ENCODE measurements at regions not wholly inside any gene's neighbourhood (a gene's known extent, or its start where the extent isn't known, plus 50 kb on each side); places are given as distances from the start of the nearest gene placed in this dataset.

DNA sequence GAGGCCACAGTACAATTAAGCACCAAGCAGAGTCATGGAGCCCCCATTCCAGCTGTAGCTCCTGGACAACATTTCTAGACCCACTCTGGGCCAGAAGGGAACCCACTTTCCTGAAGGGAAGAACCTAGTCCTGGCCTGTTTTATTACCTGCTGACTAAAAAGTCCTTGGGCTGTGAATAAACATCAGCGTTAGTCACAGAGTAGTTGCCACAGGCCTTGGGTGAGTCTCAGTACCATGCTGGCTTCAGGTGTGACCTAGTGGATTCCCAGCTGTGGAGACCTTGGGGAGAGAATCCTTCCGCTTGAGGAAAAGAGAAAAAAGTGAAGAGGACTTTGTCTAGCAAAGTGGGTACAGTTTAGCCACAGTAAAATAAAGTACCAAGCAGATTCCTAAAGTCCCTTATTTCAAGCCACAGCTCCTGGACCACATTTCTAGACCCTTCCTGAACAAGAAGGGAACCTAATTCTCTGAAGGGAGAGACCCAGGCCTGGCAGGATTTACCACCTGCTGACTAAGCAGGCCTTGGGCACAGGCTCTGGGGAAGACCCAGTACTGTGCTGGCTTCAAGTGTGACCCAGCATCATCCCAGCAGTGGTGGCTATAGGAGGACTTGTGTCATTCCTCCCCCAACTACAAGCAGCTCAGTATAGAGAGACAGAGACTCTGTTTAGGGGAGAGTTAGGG lies 118.3 kb upstream of the KCNH8 start:
- no peaks in the 10 kb centered on the region for H3K36me3 ChIP-seq (ENCODE audit: insufficient read depth, low read length, poor library complexity, severe bottlenecking)
- no peak for DNase-seq (ENCODE audit: low spot score)
- no peaks in the 10 kb centered on the region for H3K4me1 ChIP-seq (ENCODE audit: insufficient read depth, low read length, poor library complexity, severe bottlenecking)
- H3K4me3 ChIP-seq (ENCODE audit: low read depth, low read length, poor library complexity, severe bottlenecking): no peak overlapping the region
- CTCF ChIA-PET: no interaction called here
- H3K27ac ChIP-seq (ENCODE audit: low read depth, low read length, poor library complexity, severe bottlenecking): no peak overlapping the region
- intact Hi-C loops (cut with micrococcal nuclease; ENCODE audit: unreplicated experiment): no loop called here
- H3K27me3 ChIP-seq (replicated peaks; ENCODE audit: insufficient read depth, low read depth, low read length, poor library complexity): no peaks in the 10 kb centered on the region
- TF ChIP-seq, protein P1, sequence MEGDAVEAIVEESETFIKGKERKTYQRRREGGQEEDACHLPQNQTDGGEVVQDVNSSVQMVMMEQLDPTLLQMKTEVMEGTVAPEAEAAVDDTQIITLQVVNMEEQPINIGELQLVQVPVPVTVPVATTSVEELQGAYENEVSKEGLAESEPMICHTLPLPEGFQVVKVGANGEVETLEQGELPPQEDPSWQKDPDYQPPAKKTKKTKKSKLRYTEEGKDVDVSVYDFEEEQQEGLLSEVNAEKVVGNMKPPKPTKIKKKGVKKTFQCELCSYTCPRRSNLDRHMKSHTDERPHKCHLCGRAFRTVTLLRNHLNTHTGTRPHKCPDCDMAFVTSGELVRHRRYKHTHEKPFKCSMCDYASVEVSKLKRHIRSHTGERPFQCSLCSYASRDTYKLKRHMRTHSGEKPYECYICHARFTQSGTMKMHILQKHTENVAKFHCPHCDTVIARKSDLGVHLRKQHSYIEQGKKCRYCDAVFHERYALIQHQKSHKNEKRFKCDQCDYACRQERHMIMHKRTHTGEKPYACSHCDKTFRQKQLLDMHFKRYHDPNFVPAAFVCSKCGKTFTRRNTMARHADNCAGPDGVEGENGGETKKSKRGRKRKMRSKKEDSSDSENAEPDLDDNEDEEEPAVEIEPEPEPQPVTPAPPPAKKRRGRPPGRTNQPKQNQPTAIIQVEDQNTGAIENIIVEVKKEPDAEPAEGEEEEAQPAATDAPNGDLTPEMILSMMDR (conservative IDR thresholded peaks at IDR 0.05; ENCODE audit: low read depth, low read length): no peak
- TF ChIP-seq EZH2 (IDR thresholded peaks at IDR 0.05; ENCODE audit: borderline replicate concordance, low read depth, low read length, poor library complexity, severe bottlenecking): no peak
- POLR2A ChIA-PET (ENCODE audit: low non-redundant PET): no interaction called here
- H3K9me3 ChIP-seq (ENCODE audit: low read depth, low read length, poor library complexity, severe bottlenecking): no peaks in the 10 kb centered on the region
- no TSS peak for BruUV-seq (replicated peaks)

DNA sequence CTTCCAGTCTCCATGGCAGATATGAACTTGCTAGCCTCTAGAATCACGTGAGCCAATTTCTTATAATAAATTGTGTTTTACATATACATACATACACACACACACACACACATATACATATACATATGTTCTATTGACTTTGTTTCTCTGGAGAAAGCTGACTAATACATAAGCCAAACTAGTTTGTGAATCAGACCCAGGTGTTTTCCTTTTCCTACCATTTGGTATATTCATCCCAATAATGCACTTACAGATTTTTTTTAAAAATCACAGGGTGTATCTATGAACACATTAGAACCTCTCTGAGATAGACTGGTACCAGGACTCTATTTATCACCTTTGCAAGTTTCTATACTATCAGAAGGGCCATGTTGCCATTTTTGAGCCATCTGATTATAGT lies 122.9 kb upstream of the KCNH8 start:
- Histone ChIP-seq H3K4me1 (ENCODE audit: insufficient read depth, low read length, poor library complexity, severe bottlenecking) (no peaks in the 10 kb centered on the region), H3K36me3 (ENCODE audit: insufficient read depth, low read length, poor library complexity, severe bottlenecking) (no peaks in the 10 kb centered on the region), H3K27me3 (replicated peaks; ENCODE audit: insufficient read depth, low read depth, low read length, poor library complexity) (no peaks in the 10 kb centered on the region), H3K9me3 (ENCODE audit: low read depth, low read length, poor library complexity, severe bottlenecking) (no peaks in the 10 kb centered on the region), H3K27ac (ENCODE audit: low read depth, low read length, poor library complexity, severe bottlenecking) (no peak overlapping the region), H3K4me3 (ENCODE audit: low read depth, low read length, poor library complexity, severe bottlenecking) (no peak overlapping the region)
- ChIA-PET CTCF (no interaction called here), POLR2A (ENCODE audit: low non-redundant PET) (no interaction called here)
- TF ChIP-seq, protein P1 (conservative IDR thresholded peaks at IDR 0.05; ENCODE audit: low read depth, low read length): no peak
- TF ChIP-seq EZH2 (IDR thresholded peaks at IDR 0.05; ENCODE audit: borderline replicate concordance, low read depth, low read length, poor library complexity, severe bottlenecking): no peak
- no peak for DNase-seq (ENCODE audit: low spot score)
- intact Hi-C loops (cut with micrococcal nuclease; ENCODE audit: unreplicated experiment): no loop called here
- no TSS peak for BruUV-seq (replicated peaks)

DNA sequence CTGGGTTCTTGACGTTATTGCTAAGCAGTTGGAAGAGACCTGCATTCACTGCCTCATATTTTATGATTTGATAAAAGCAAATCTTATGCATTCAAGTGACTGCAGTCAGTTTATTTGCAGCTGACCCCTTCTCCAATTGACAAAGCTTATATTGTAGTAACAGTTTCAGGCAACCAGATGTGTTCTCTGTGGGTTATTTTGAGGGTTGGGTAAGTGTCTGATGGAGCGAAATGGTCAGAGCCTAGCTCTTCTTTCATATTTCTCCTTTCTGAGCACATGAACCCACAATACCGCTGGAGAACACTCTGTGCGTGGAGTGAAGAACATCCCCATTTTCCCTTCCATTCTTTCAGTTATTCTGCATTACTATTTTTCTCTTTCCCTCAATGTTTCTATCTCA lies 125.8 kb upstream of the KCNH8 start:
- no peaks in the 10 kb centered on the region for H3K36me3 ChIP-seq (ENCODE audit: insufficient read depth, low read length, poor library complexity, severe bottlenecking)
- H3K27ac ChIP-seq (ENCODE audit: low read depth, low read length, poor library complexity, severe bottlenecking): no peak overlapping the region
- peaks cover 10% of the 10 kb centered on the region for H3K9me3 ChIP-seq (ENCODE audit: low read depth, low read length, poor library complexity, severe bottlenecking)
- no peaks in the 10 kb centered on the region for H3K27me3 ChIP-seq (replicated peaks; ENCODE audit: insufficient read depth, low read depth, low read length, poor library complexity)
- intact Hi-C loops (cut with micrococcal nuclease; ENCODE audit: unreplicated experiment): no loop called here
- no peak overlapping the region for H3K4me3 ChIP-seq (ENCODE audit: low read depth, low read length, poor library complexity, severe bottlenecking)
- no peaks in the 10 kb centered on the region for H3K4me1 ChIP-seq (ENCODE audit: insufficient read depth, low read length, poor library complexity, severe bottlenecking)
- ChIA-PET POLR2A (ENCODE audit: low non-redundant PET) (no interaction called here), CTCF (no interaction called here)
- TF ChIP-seq, protein P1 (conservative IDR thresholded peaks at IDR 0.05; ENCODE audit: low read depth, low read length): no peak
- TF ChIP-seq EZH2 (IDR thresholded peaks at IDR 0.05; ENCODE audit: borderline replicate concordance, low read depth, low read length, poor library complexity, severe bottlenecking): no peak
- no TSS peak for BruUV-seq (replicated peaks)
- no peak for DNase-seq (ENCODE audit: low spot score)
